ENCODE measurements at regions not wholly inside any gene's neighbourhood (a gene's known extent, or its start where the extent isn't known, plus 50 kb on each side); places are given as distances from the start of the nearest gene placed in this dataset.

DNA sequence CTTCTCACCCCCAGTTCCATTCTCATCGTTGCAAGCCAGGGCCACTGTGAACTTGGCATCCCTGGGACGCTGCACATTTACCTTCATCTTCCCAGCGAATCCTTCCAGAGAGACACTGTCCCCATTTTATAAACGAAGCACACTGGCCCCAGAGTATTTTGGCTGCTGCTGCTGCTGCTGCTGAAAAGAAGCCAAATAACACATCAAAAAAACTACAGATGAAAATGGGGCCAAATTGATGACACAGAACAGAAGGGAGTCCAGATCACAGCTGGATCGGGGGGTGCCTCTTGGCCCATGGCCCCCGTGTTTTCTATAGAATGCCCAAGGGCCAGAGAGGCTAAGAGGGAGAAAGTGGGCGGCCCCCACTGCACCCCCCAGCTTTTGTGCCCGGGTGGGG lies 221.0 kb upstream of the IGF1R start:
- Histone ChIP-seq H3K4me3 (ENCODE audit: low read length) (no peak overlapping the region), H3K27ac (ENCODE audit: low read depth, low read length) (no peak overlapping the region), H3F3A (ENCODE audit: control insufficient read depth, insufficient read depth) (no peaks in the 10 kb centered on the region), H3K9me3 (ENCODE audit: control insufficient read depth, insufficient read depth, low read length) (no peaks in the 10 kb centered on the region), H3K4me2 (ENCODE audit: low read length) (no peak overlapping the region), H3K79me2 (ENCODE audit: control insufficient read depth, low read length) (no peaks in the 10 kb centered on the region), H3K4me1 (ENCODE audit: control insufficient read depth, low read length) (no peaks in the 10 kb centered on the region), H3K36me3 (ENCODE audit: control insufficient read depth, low read length) (no peaks in the 10 kb centered on the region), H3K9me2 (replicated peaks; ENCODE audit: control insufficient read depth, low read length) (no peaks in the 10 kb centered on the region), H3K27me3 (ENCODE audit: control insufficient read depth, low read length) (no peaks in the 10 kb centered on the region), H4K20me1 (ENCODE audit: control insufficient read depth, insufficient read depth, low read depth, low read length) (no peaks in the 10 kb centered on the region)
- TF ChIP-seq EZH2phosphoT487 (IDR thresholded peaks at IDR 0.05; ENCODE audit: borderline replicate concordance, low read length) = no peak
- TF ChIP-seq, protein P1, sequence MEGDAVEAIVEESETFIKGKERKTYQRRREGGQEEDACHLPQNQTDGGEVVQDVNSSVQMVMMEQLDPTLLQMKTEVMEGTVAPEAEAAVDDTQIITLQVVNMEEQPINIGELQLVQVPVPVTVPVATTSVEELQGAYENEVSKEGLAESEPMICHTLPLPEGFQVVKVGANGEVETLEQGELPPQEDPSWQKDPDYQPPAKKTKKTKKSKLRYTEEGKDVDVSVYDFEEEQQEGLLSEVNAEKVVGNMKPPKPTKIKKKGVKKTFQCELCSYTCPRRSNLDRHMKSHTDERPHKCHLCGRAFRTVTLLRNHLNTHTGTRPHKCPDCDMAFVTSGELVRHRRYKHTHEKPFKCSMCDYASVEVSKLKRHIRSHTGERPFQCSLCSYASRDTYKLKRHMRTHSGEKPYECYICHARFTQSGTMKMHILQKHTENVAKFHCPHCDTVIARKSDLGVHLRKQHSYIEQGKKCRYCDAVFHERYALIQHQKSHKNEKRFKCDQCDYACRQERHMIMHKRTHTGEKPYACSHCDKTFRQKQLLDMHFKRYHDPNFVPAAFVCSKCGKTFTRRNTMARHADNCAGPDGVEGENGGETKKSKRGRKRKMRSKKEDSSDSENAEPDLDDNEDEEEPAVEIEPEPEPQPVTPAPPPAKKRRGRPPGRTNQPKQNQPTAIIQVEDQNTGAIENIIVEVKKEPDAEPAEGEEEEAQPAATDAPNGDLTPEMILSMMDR (IDR thresholded peaks at IDR 0.05; ENCODE audit: low read depth, low read length, poor library complexity, severe bottlenecking) = no peak

DNA sequence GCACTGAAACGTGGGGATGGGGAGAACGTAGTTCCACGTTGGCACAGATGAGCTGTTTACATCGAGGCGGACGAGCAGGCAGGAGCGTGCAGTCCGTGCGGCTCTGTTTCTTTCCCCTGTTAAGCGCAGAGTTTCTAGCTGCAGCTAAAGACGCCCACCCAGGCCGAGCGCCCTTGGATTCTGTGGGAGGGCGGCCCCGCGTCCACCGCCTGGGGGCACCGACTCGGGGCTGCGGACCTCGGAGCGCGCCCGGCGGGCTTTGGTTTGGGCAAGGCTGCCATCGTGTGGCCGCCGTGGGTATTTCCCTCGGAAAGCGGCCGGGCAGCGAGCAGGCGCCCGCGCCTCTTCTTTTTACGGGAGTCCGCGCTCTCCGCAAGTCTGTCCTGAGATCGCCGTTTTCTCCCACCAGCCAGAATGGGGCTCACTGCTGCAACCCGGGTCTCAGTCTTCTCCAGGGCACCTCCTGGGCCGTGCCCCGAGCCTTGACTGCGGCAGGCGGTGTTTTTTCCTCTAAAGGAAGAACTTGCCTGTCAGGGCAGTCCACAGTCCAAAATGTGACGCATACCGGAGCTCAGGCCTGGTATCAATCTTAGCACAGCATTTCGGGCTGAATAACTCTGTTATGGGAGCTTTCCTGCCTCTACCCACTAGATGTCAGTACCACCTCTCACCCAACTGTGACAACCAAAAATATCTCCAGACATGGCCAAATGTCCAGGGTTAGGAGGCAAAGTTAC lies 219.9 kb upstream of the IGF1R start:
- H4K20me1 ChIP-seq (ENCODE audit: control insufficient read depth, insufficient read depth, low read depth, low read length) = no peaks in the 10 kb centered on the region
- no peak overlapping the region for H3K4me2 ChIP-seq (ENCODE audit: low read length)
- TF ChIP-seq EZH2phosphoT487 (IDR thresholded peaks at IDR 0.05; ENCODE audit: borderline replicate concordance, low read length) = no peak
- TF ChIP-seq, protein P1 (IDR thresholded peaks at IDR 0.05; ENCODE audit: low read depth, low read length, poor library complexity, severe bottlenecking) = peak; percentile 42
- H3F3A ChIP-seq (ENCODE audit: control insufficient read depth, insufficient read depth) = no peaks in the 10 kb centered on the region
- H3K9me2 ChIP-seq (replicated peaks; ENCODE audit: control insufficient read depth, low read length) = no peaks in the 10 kb centered on the region
- no peaks in the 10 kb centered on the region for H3K4me1 ChIP-seq (ENCODE audit: control insufficient read depth, low read length)
- no peak overlapping the region for H3K4me3 ChIP-seq (ENCODE audit: low read length)
- H3K79me2 ChIP-seq (ENCODE audit: control insufficient read depth, low read length) = no peaks in the 10 kb centered on the region
- H3K27me3 ChIP-seq (ENCODE audit: control insufficient read depth, low read length) = no peaks in the 10 kb centered on the region
- H3K36me3 ChIP-seq (ENCODE audit: control insufficient read depth, low read length) = no peaks in the 10 kb centered on the region
- H3K9me3 ChIP-seq (ENCODE audit: control insufficient read depth, insufficient read depth, low read length) = no peaks in the 10 kb centered on the region
- no peak overlapping the region for H3K27ac ChIP-seq (ENCODE audit: low read depth, low read length)

DNA sequence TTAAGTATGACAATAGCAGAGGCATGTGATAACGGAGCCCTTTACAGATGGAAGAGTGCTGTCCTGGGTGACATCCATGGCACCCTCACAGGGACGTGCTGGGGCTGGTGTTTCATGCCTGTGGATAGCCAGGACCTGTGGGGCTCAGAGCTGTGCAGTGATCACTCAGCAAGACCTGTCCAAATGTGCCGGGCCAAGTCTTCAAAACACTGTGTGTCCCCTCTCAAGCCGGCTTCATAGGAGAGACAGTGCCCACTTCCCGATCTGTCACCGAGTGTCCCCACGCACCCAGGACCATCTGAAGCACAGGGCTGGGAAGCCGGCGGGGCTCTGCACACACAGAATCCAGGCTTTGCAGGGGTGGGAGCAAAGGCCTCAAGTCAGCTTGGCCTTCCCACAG lies 217.2 kb upstream of the IGF1R start:
- no peak overlapping the region for H3K4me3 ChIP-seq (ENCODE audit: low read length)
- no peaks in the 10 kb centered on the region for H3K9me2 ChIP-seq (replicated peaks; ENCODE audit: control insufficient read depth, low read length)
- H3K4me1 ChIP-seq (ENCODE audit: control insufficient read depth, low read length) = no peaks in the 10 kb centered on the region
- H4K20me1 ChIP-seq (ENCODE audit: control insufficient read depth, insufficient read depth, low read depth, low read length) = no peaks in the 10 kb centered on the region
- H3K27ac ChIP-seq (ENCODE audit: low read depth, low read length) = no peak overlapping the region
- no peaks in the 10 kb centered on the region for H3K9me3 ChIP-seq (ENCODE audit: control insufficient read depth, insufficient read depth, low read length)
- H3F3A ChIP-seq (ENCODE audit: control insufficient read depth, insufficient read depth) = no peaks in the 10 kb centered on the region
- no peaks in the 10 kb centered on the region for H3K36me3 ChIP-seq (ENCODE audit: control insufficient read depth, low read length)
- no peak overlapping the region for H3K4me2 ChIP-seq (ENCODE audit: low read length)
- H3K79me2 ChIP-seq (ENCODE audit: control insufficient read depth, low read length) = no peaks in the 10 kb centered on the region
- TF ChIP-seq EZH2phosphoT487 (IDR thresholded peaks at IDR 0.05; ENCODE audit: borderline replicate concordance, low read length) = no peak
- H3K27me3 ChIP-seq (ENCODE audit: control insufficient read depth, low read length) = no peaks in the 10 kb centered on the region

DNA sequence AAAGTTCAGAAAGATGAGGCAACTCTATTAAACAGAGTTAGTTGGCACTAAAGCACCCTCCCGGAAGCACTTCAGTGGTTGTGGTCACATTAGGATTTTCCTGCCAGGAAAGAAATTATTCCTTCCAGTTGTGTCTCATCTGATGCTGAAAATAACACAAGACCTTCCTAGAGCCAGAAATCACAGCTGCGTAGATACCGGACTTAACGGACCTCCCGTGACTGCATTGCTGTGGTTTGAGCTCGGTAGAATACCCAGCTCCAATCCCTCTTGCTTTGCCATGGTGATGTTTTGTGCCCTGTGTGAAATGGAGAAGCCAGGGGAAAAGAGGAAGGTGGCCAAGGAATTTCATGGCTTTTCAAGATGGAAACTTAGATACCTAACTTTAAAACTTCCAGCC lies 215.0 kb upstream of the IGF1R start:
- TF ChIP-seq EZH2phosphoT487 (IDR thresholded peaks at IDR 0.05; ENCODE audit: borderline replicate concordance, low read length) = no peak
- H3K27ac ChIP-seq (ENCODE audit: low read depth, low read length) = no peak overlapping the region
- H3K4me3 ChIP-seq (ENCODE audit: low read length) = no peak overlapping the region

More for the DNA sequence above, 215.0 kb upstream of the IGF1R start:
- H3K9me3 ChIP-seq (ENCODE audit: control insufficient read depth, insufficient read depth, low read length) = no peaks in the 10 kb centered on the region
- H3K9me2 ChIP-seq (replicated peaks; ENCODE audit: control insufficient read depth, low read length) = no peaks in the 10 kb centered on the region
- no peaks in the 10 kb centered on the region for H3K4me1 ChIP-seq (ENCODE audit: control insufficient read depth, low read length)
- H4K20me1 ChIP-seq (ENCODE audit: control insufficient read depth, insufficient read depth, low read depth, low read length) = no peaks in the 10 kb centered on the region
- H3F3A ChIP-seq (ENCODE audit: control insufficient read depth, insufficient read depth) = no peaks in the 10 kb centered on the region
- H3K4me2 ChIP-seq (ENCODE audit: low read length) = no peak overlapping the region
- H3K27me3 ChIP-seq (ENCODE audit: control insufficient read depth, low read length) = no peaks in the 10 kb centered on the region
- H3K79me2 ChIP-seq (ENCODE audit: control insufficient read depth, low read length) = no peaks in the 10 kb centered on the region
- H3K36me3 ChIP-seq (ENCODE audit: control insufficient read depth, low read length) = no peaks in the 10 kb centered on the region

Measured in DOHH2 (cell line).